ENCODE measurements at regions not wholly inside any gene's neighbourhood (a gene's known extent, or its start where the extent isn't known, plus 50 kb on each side); places are given as distances from the start of the nearest gene placed in this dataset.

DNA sequence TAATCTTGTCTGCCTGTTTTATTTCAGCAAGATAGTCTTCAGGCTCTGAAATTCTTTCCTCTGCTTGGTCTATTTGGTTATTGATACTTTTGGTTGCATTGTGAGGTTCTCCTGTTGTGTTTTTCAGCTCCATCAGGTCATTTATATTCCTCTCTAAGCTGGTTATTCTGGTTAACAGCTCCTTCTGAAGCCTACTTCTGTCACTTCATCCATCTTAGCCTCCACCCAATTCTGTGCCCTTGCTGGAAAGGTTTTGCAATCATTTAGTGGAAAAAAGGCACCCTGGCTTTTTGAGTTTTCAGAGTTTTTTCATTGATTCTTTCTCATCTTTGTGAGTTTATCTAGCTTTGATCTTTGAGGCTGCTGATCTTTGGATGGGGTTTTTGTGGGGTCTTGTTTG is 647.7 kb downstream of the SPRY1 start:
- H3K27me3 ChIP-seq: no peaks in the 10 kb centered on the region
- no peak overlapping the region for H3K4me3 ChIP-seq
- no peaks in the 10 kb centered on the region for H3K36me3 ChIP-seq
- H3K4me1 ChIP-seq: no peaks in the 10 kb centered on the region
- TF ChIP-seq, protein P1, sequence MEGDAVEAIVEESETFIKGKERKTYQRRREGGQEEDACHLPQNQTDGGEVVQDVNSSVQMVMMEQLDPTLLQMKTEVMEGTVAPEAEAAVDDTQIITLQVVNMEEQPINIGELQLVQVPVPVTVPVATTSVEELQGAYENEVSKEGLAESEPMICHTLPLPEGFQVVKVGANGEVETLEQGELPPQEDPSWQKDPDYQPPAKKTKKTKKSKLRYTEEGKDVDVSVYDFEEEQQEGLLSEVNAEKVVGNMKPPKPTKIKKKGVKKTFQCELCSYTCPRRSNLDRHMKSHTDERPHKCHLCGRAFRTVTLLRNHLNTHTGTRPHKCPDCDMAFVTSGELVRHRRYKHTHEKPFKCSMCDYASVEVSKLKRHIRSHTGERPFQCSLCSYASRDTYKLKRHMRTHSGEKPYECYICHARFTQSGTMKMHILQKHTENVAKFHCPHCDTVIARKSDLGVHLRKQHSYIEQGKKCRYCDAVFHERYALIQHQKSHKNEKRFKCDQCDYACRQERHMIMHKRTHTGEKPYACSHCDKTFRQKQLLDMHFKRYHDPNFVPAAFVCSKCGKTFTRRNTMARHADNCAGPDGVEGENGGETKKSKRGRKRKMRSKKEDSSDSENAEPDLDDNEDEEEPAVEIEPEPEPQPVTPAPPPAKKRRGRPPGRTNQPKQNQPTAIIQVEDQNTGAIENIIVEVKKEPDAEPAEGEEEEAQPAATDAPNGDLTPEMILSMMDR (IDR thresholded peaks at IDR 0.05): no peak
- TF ChIP-seq POLR2A (IDR thresholded peaks at IDR 0.05) (no peak), EP300 (IDR thresholded peaks at IDR 0.05) (no peak)
- no peak for DNase-seq (ENCODE audit: low spot score in 2 of 2)
- no peak overlapping the region for H3K27ac ChIP-seq
- peaks cover 0 to 3% (median 0%) of the 10 kb centered on the region in 4 donors for H3K9me3 ChIP-seq

DNA sequence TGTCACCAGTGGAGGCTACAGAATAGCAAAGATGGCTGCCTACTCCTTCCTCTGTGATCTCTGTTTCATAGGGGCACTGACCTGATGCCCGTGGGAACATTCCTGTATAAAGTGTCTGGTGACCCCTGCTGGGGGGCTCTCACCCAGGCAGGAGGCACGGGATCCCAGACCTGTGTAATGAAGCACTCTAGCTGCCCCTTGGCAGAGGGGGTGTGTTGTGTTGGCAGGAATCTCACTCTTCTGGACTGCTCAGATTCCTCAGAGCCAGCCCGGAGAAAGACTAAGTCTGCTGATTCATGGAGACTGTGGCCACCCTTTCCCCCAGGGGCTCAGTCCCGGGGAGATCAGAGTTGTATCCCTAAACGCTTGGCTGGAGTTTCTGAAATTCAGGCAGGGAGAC is 648.3 kb downstream of the SPRY1 start:
- TF ChIP-seq, protein P1 (IDR thresholded peaks at IDR 0.05): no peak
- TF ChIP-seq POLR2A (IDR thresholded peaks at IDR 0.05) (no peak), EP300 (IDR thresholded peaks at IDR 0.05) (no peak)
- no peaks in the 10 kb centered on the region for H3K36me3 ChIP-seq
- H3K27ac ChIP-seq: no peak overlapping the region
- no peak overlapping the region for H3K4me3 ChIP-seq
- no peaks in the 10 kb centered on the region for H3K4me1 ChIP-seq
- H3K9me3 ChIP-seq: peaks cover 0 to 3% (median 0%) of the 10 kb centered on the region in 4 donors
- no peaks in the 10 kb centered on the region for H3K27me3 ChIP-seq
- WGBS, 2 donors: 79 to 91% methylated on average over 4 to 5 of the region's 5 CpGs
- DNase-seq (ENCODE audit: low spot score in 2 of 2): no peak

DNA sequence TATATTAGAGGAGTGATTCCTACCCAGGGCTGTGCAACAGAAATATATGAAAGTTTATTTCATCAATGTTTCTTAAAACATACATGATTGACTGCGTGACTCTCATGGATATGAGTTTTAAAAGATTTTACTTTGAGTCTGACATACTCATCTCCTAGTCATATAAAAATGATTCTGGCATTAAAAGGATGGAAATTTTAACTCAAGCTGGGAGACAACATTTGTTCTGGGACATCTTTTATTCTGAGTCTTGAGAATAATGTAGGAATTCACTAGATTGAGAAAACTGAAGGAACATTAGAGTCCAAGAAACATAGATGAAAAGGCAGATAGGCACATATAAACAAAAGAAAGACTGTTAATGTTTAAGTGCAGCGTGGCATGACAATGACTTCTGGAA is 649.6 kb downstream of the SPRY1 start:
- Histone ChIP-seq H3K27ac (no peak overlapping the region), H3K4me3 (no peak overlapping the region), H3K9me3 (peaks cover 0 to 3% (median 0%) of the 10 kb centered on the region in 4 donors), H3K36me3 (no peaks in the 10 kb centered on the region), H3K4me1 (no peaks in the 10 kb centered on the region), H3K27me3 (no peaks in the 10 kb centered on the region)
- no peak for DNase-seq (ENCODE audit: low spot score in 2 of 2)
- WGBS, 2 donors: 80 to 84% methylated on average over 2 of the region's 2 CpGs
- TF ChIP-seq POLR2A (IDR thresholded peaks at IDR 0.05): no peak

DNA sequence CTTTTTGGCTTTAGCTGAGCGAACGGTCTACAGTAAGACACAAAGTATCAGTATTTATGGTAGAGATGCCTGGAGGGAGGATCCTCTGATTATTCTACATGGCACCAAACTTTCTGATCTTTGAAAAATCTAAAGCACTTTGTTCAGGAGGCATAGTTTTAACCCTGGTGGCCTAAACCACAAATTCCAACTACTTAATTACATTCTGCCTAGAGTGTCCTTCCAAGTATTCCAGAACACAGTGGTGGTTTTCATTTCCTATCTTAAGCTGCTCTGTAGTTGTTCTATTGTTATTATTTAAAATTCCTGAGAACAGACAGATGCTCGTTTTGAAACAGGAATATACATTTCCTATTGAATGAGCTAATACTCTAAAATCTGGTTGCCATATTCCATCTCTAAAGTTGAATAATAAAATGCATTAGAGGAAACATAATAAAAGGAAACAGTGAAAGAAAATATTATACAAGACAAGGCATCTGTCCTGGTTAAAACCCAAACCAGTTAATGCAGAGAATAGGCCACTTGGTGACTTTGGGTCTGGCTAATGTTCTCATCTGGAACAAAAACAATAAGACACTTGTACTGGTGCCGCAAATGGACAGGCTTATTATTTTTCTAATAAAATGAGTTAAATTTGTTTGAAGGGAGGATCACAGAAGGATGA is 657.4 kb downstream of the SPRY1 start:
- WGBS, 2 donors: 59 to 72% methylated on average over 4 of the region's 4 CpGs

DNA sequence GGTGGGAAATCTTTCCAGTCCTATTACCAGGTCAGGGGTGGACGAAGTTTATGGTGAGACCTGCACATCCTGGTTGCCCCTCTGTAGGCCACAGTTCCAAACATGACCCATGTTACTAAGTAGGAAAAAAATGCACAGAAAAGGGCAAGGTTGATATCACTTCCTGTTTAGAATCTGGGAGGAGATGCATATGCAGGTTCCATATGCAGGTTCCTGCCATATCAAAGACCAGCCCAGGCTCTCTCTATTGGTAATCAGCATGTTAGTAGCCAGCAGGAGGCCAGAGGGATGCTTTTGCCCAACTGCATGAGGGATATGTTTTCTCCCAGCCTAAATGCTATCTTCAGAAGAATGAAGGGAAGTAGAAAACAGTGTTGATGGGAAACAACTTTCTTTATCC is 657.2 kb downstream of the ANKRD50 start:
- no peak overlapping the region for H3K4me3 ChIP-seq
- H3K36me3 ChIP-seq: no peaks in the 10 kb centered on the region
- TF ChIP-seq EP300 (IDR thresholded peaks at IDR 0.05) (no peak), POLR2A (IDR thresholded peaks at IDR 0.05) (no peak)
- TF ChIP-seq, protein P1 (IDR thresholded peaks at IDR 0.05): no peak
- peaks cover 0 to 3% (median 0%) of the 10 kb centered on the region in 4 donors for H3K9me3 ChIP-seq
- WGBS, 2 donors: 94 to 100% methylated on average over 1 of the region's 1 CpG
- DNase-seq (ENCODE audit: low spot score in 2 of 2): no peak
- no peak overlapping the region for H3K27ac ChIP-seq
- no peaks in the 10 kb centered on the region for H3K27me3 ChIP-seq
- H3K4me1 ChIP-seq: peaks cover 0 to 10% (median 5%) of the 10 kb centered on the region in 4 donors

More for the DNA sequence above, 657.4 kb downstream of the SPRY1 start:
- Histone ChIP-seq H3K27ac (no peak overlapping the region), H3K36me3 (no peaks in the 10 kb centered on the region), H3K4me3 (no peak overlapping the region), H3K4me1 (no peaks in the 10 kb centered on the region), H3K27me3 (no peaks in the 10 kb centered on the region), H3K9me3 (peaks cover 0 to 3% (median 0%) of the 10 kb centered on the region in 4 donors)
- TF ChIP-seq, protein P1 (IDR thresholded peaks at IDR 0.05): no peak
- TF ChIP-seq EP300 (IDR thresholded peaks at IDR 0.05) (no peak), POLR2A (IDR thresholded peaks at IDR 0.05) (no peak)
- DNase-seq (ENCODE audit: low spot score in 2 of 2): no peak
